Stomach smooth muscle (tissue), 2 donors: ENCODE measurements at regions not wholly inside any gene's neighbourhood (a gene's known extent, or its start where the extent isn't known, plus 50 kb on each side); places are given as distances from the start of the nearest gene placed in this dataset.

Experiments used
- H3K27ac ChIP-seq: one replicate; pipeline ENCODE4 v1.7.0; 2013; ENCODE audit warnings: mild to moderate bottlenecking, low read length, inconsistent platforms
- H3K27me3 ChIP-seq, 2 donors: one replicate each; pipeline ENCODE4 v1.7.0; 2013; ENCODE audit warnings: low read length in 2 of 2; ENCODE audit not compliant: insufficient read depth in 2 of 2, control insufficient read depth in 1 of 2
- H3K36me3 ChIP-seq, 2 donors: one replicate each; pipeline ENCODE4 v1.7.0; 2013; ENCODE audit warnings: low read length in 2 of 2; ENCODE audit not compliant: control insufficient read depth in 2 of 2, insufficient read depth in 2 of 2
- H3K4me1 ChIP-seq: one replicate; pipeline ENCODE4 v1.7.0; 2013; ENCODE audit warnings: low read length; ENCODE audit not compliant: control insufficient read depth, insufficient read depth
- H3K4me3 ChIP-seq, 2 donors: one replicate each; pipeline ENCODE4 v1.7.0; 2013; ENCODE audit warnings: low read length in 2 of 2
- H3K9ac ChIP-seq, 2 donors: one replicate each; pipeline ENCODE4 v1.7.0; 2013; ENCODE audit warnings: low read length in 2 of 2, mild to moderate bottlenecking in 1 of 2
- H3K9me3 ChIP-seq, 2 donors: one replicate each; pipeline ENCODE4 v1.7.0; 2013; ENCODE audit warnings: low read length in 2 of 2; ENCODE audit not compliant: control insufficient read depth in 2 of 2
- donor health status: healthy.
- donor health status: Pancreatic carcinoma.

DNA sequence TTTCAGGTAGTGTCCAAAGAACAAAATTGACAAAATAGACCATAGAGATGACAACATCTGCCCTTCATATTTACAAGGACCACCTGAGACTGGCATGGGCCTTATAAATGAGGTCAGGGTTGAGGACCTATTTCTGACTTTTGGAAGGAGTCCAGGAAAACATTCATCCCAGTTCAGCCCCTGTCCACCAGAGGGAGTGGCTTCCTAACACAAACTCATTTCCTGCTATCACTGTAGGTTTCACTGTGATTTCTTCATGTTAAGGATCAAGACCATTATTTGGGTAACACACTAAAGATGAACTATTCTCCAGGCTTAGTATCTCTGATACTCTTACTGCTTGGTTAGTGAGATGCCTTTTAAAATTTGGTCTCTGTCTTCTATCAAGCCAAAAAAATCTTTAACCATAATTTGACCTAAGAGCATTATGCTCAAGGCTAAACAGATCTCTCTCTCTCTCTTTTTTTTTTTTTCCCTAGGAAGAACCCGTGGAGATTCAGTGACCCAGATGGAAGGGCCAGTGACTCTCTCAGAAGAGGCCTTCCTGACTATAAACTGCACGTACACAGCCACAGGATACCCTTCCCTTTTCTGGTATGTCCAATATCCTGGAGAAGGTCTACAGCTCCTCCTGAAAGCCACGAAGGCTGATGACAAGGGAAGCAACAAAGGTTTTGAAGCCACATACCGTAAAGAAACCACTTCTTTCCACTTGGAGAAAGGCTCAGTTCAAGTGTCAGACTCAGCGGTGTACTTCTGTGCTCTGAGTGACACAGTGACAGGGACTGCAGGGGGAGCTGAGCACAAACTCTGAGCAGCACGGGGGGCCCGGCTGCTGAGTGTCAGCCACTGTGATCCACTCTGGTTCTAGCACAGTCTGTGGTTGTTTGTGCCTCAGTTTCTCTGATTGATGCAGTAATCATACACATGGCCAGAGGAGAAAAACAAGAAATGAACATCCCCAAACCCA, 267.6 kb upstream of the OR4E1 start:
- Histone ChIP-seq H3K27me3 (no peaks in the 10 kb centered on the region), H3K9ac (no peak overlapping the region), H3K9me3 (no peaks in the 10 kb centered on the region), H3K36me3 (no peaks in the 10 kb centered on the region), H3K4me3 (no peak overlapping the region), H3K27ac (no peak overlapping the region), H3K4me1 (no peaks in the 10 kb centered on the region)

DNA sequence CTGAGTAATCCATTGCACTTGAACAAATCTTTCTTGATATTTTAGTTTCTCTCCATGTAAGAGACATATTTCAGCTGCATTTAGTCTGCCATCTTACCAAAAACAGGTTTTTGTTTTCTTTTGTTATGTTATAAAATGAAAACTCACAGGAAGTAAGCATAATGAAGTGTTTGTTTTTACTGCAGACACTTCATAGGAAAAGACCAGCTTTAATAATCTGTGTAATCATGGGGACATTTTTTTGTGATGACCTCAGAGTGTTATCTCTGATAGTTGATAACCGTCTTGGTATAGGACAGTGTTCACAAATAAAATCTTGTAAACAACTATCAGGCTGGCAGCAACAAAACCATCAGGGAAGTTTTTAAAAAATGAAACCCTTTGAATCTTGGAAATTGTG, 266.2 kb upstream of the OR4E1 start:
- no peaks in the 10 kb centered on the region for H3K4me1 ChIP-seq
- H3K9ac ChIP-seq, result no peak overlapping the region
- H3K4me3 ChIP-seq, result no peak overlapping the region
- no peak overlapping the region for H3K27ac ChIP-seq
- H3K36me3 ChIP-seq, result no peaks in the 10 kb centered on the region
- no peaks in the 10 kb centered on the region for H3K9me3 ChIP-seq
- H3K27me3 ChIP-seq, result no peaks in the 10 kb centered on the region

GRCh38 chr14:21937996-21938395, 264.4 kb upstream of the OR4E1 start:
- no peak overlapping the region for H3K9ac ChIP-seq
- H3K27ac ChIP-seq, result no peak overlapping the region
- H3K9me3 ChIP-seq, result no peaks in the 10 kb centered on the region
- no peak overlapping the region for H3K4me3 ChIP-seq
- H3K27me3 ChIP-seq, result no peaks in the 10 kb centered on the region
- H3K36me3 ChIP-seq, result no peaks in the 10 kb centered on the region
- H3K4me1 ChIP-seq, result no peaks in the 10 kb centered on the region

DNA sequence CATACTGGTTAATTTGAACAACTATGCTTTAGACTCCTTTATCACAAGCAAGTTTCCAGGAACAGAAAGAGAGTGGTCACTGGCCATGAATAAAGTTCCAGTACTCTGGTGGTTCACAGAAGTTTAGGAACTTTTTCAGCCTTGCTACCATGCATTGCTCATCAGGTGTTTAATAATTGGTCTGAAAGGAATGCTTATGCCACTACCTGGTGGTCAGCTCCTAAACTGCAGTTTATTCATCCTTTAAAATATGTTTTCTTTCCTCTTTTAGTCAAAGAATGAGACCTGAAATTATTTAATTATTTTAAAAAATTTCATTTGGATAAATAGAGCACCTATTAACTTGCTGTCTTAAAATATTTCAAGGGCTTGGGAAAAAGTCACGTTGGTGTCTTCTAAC, 260.1 kb upstream of the OR4E1 start:
- Histone ChIP-seq H3K27ac (no peak overlapping the region), H3K9me3 (no peaks in the 10 kb centered on the region), H3K4me1 (no peaks in the 10 kb centered on the region), H3K27me3 (no peaks in the 10 kb centered on the region), H3K36me3 (no peaks in the 10 kb centered on the region), H3K4me3 (no peak overlapping the region), H3K9ac (no peak overlapping the region)

GRCh38 chr14:21924479-21924878, 250.9 kb upstream of the OR4E1 start:
- H3K4me1 ChIP-seq, result no peaks in the 10 kb centered on the region
- H3K36me3 ChIP-seq, result no peaks in the 10 kb centered on the region
- H3K9me3 ChIP-seq, result peaks cover 0 to 2% of the 10 kb centered on the region in 2 donors
- no peak overlapping the region for H3K27ac ChIP-seq
- no peak overlapping the region for H3K4me3 ChIP-seq
- H3K9ac ChIP-seq, result no peak overlapping the region
- H3K27me3 ChIP-seq, result no peaks in the 10 kb centered on the region

- no peaks in the 10 kb centered on the region for H3K4me1 ChIP-seq
- no peak overlapping the region for H3K27ac ChIP-seq
- no peaks in the 10 kb centered on the region for H3K36me3 ChIP-seq
- H3K27me3 ChIP-seq, result no peaks in the 10 kb centered on the region
- H3K9me3 ChIP-seq, result peaks cover 0 to 2% of the 10 kb centered on the region in 2 donors
- no peak overlapping the region for H3K4me3 ChIP-seq
- H3K9ac ChIP-seq, result no peak overlapping the region
These were observed 250.2 kb upstream of the OR4E1 start for GRCh38 chr14:21923820-21924219.

GRCh38 chr14:21921453-21921852, 247.8 kb upstream of the OR4E1 start:
- H3K9me3 ChIP-seq, result peaks cover 0 to 2% of the 10 kb centered on the region in 2 donors
- H3K27me3 ChIP-seq, result no peaks in the 10 kb centered on the region
- H3K4me1 ChIP-seq, result no peaks in the 10 kb centered on the region
- H3K27ac ChIP-seq, result no peak overlapping the region
- no peak overlapping the region for H3K4me3 ChIP-seq
- no peak overlapping the region for H3K9ac ChIP-seq
- H3K36me3 ChIP-seq, result no peaks in the 10 kb centered on the region

- Histone ChIP-seq H3K4me3 (peak overlapping the region; percentile 44 to 54), H3K27ac (no peak overlapping the region), H3K36me3 (no peaks in the 10 kb centered on the region), H3K27me3 (no peaks in the 10 kb centered on the region), H3K9ac (no peak overlapping the region), H3K9me3 (peaks cover 0 to 2% of the 10 kb centered on the region in 2 donors), H3K4me1 (no peaks in the 10 kb centered on the region)
These were observed 244.2 kb upstream of the OR4E1 start for GRCh38 chr14:21917699-21918436.

DNA sequence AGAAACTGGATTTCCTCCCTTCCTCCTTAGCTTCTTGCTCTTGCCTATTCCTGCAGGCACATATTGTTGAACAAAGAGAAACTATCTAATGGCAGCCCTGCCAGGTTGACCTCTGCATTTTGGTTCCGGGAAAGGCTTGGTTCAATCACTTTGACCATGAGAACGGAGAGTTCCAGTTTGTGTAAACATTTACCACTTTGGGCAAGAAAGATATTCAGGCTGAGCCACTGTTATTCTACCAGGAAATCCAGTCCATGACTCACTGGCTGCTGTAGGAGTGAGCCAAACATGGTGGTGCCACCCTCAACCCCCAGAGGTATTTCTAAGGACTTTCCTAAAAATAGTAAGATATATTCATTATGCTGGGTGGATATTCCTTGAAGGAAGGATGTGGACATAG, 242.2 kb upstream of the OR4E1 start:
- Histone ChIP-seq H3K36me3 (no peaks in the 10 kb centered on the region), H3K27me3 (no peaks in the 10 kb centered on the region), H3K27ac (no peak overlapping the region)

GRCh38 chr14:21913759-21914158, 240.1 kb upstream of the OR4E1 start:
- H3K27ac ChIP-seq, result no peak overlapping the region
- H3K4me3 ChIP-seq, result no peak overlapping the region
- H3K9me3 ChIP-seq, result no peaks in the 10 kb centered on the region
- no peak overlapping the region for H3K9ac ChIP-seq
- H3K36me3 ChIP-seq, result no peaks in the 10 kb centered on the region
- H3K27me3 ChIP-seq, result no peaks in the 10 kb centered on the region
- H3K4me1 ChIP-seq, result no peaks in the 10 kb centered on the region

More for the DNA sequence above, 242.2 kb upstream of the OR4E1 start:
- H3K9ac ChIP-seq, result no peak overlapping the region
- no peaks in the 10 kb centered on the region for H3K9me3 ChIP-seq
- H3K4me1 ChIP-seq, result no peaks in the 10 kb centered on the region
- H3K4me3 ChIP-seq, result no peak overlapping the region

DNA sequence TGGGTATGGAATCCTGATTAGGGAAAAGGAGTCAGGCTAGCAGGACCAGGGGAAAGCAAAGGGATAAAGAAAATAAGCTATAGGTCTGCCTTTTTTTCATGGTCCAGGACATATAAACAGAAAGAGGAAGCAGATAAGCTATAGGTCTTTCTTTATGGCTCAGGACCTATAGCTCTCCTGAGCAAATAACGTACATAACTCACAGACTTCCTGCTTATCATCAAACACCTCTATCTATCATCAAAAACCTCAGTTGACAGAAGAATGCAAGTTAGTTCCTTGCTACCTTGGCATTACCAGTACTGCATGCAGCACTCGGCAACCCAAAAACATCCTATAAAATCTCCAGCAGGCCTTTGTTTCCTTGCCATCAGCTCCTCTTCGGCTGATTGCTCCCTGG, 238.7 kb upstream of the OR4E1 start:
- Histone ChIP-seq H3K4me1 (no peaks in the 10 kb centered on the region), H3K27me3 (no peaks in the 10 kb centered on the region), H3K9me3 (no peaks in the 10 kb centered on the region)

More for the DNA sequence above, 238.7 kb upstream of the OR4E1 start:
- Histone ChIP-seq H3K27ac (no peak overlapping the region), H3K36me3 (no peaks in the 10 kb centered on the region), H3K4me3 (no peak overlapping the region), H3K9ac (no peak overlapping the region)
